ENCODE measurements at regions not wholly inside any gene's neighbourhood (a gene's known extent, or its start where the extent isn't known, plus 50 kb on each side); places are given as distances from the start of the nearest gene placed in this dataset.

- Mint-ChIP-seq H3K27ac (ENCODE audit: unreplicated experiment) (peak overlapping the region; percentile 34), H3K4me3 (ENCODE audit: unreplicated experiment) (no peak overlapping the region), H3K36me3 (ENCODE audit: low read depth, unreplicated experiment) (no peaks in the 10 kb centered on the region), H3K9me3 (ENCODE audit: unreplicated experiment) (peaks cover 4% of the 10 kb centered on the region), H3K4me1 (ENCODE audit: low read depth, unreplicated experiment) (peaks cover 3% of the 10 kb centered on the region), H3K27me3 (ENCODE audit: low read depth, unreplicated experiment) (no peaks in the 10 kb centered on the region)
- peaks cover 8% of the 10 kb centered on the region for H3K4me1 ChIP-seq (ENCODE audit: insufficient read depth, low read length)
- H3K27ac ChIP-seq (ENCODE audit: low read depth, low read length), result no peak overlapping the region
- H3K27me3 ChIP-seq (ENCODE audit: insufficient read depth, low read length), result no peaks in the 10 kb centered on the region
- no peaks in the 10 kb centered on the region for H3K79me2 ChIP-seq (ENCODE audit: insufficient read depth, low read length)
- no peak overlapping the region for H2AFZ ChIP-seq (ENCODE audit: low read depth, low read length)
- H3K36me3 ChIP-seq (ENCODE audit: insufficient read depth, low read length), result no peaks in the 10 kb centered on the region
- H3K4me2 ChIP-seq (ENCODE audit: low read length), result peak overlapping the region; percentile 35
- no peaks in the 10 kb centered on the region for H3K9me3 ChIP-seq (ENCODE audit: insufficient read depth, low read depth, low read length)
- TF ChIP-seq EZH2 (IDR thresholded peaks at IDR 0.05; ENCODE audit: insufficient read depth, low read length), result no peak
- TF ChIP-seq CTCF (IDR thresholded peaks at IDR 0.05; ENCODE audit: insufficient read depth, low read depth, low read length), result no peak
- DNase-seq (ENCODE audit: low read depth) (peak; percentile 80), FAIRE-seq (no peak)
- no peak overlapping the region for H3K4me3 ChIP-seq (ENCODE audit: insufficient read depth, low read depth, low read length)
- H4K20me1 ChIP-seq (ENCODE audit: insufficient read depth, low read length), result no peaks in the 10 kb centered on the region
- no peak overlapping the region for H3K9ac ChIP-seq (ENCODE audit: low read length)
Measured at GRCh38 chr13:107035778-107036177, 467.8 kb upstream of the ARGLU1 start.

GRCh38 chr13:107035186-107035585 lies 467.2 kb upstream of the ARGLU1 start:
- Histone ChIP-seq H3K79me2 (ENCODE audit: insufficient read depth, low read length) (no peaks in the 10 kb centered on the region), H2AFZ (ENCODE audit: low read depth, low read length) (no peak overlapping the region), H3K27ac (ENCODE audit: low read depth, low read length) (peak overlapping the region; percentile 13), H3K4me3 (ENCODE audit: insufficient read depth, low read depth, low read length) (no peak overlapping the region), H3K9ac (ENCODE audit: low read length) (no peak overlapping the region), H3K27me3 (ENCODE audit: insufficient read depth, low read length) (no peaks in the 10 kb centered on the region), H3K4me1 (ENCODE audit: insufficient read depth, low read length) (peaks cover 8% of the 10 kb centered on the region), H4K20me1 (ENCODE audit: insufficient read depth, low read length) (no peaks in the 10 kb centered on the region), H3K4me2 (ENCODE audit: low read length) (no peak overlapping the region), H3K9me3 (ENCODE audit: insufficient read depth, low read depth, low read length) (no peaks in the 10 kb centered on the region), H3K36me3 (ENCODE audit: insufficient read depth, low read length) (no peaks in the 10 kb centered on the region)
- no peak for TF ChIP-seq EZH2 (IDR thresholded peaks at IDR 0.05; ENCODE audit: insufficient read depth, low read length)
- no peak for TF ChIP-seq CTCF (IDR thresholded peaks at IDR 0.05; ENCODE audit: insufficient read depth, low read depth, low read length)
- Mint-ChIP-seq H3K4me1 (ENCODE audit: low read depth, unreplicated experiment) (peaks cover 3% of the 10 kb centered on the region), H3K27me3 (ENCODE audit: low read depth, unreplicated experiment) (no peaks in the 10 kb centered on the region), H3K36me3 (ENCODE audit: low read depth, unreplicated experiment) (no peaks in the 10 kb centered on the region), H3K27ac (ENCODE audit: unreplicated experiment) (peak overlapping the region; percentile 34), H3K9me3 (ENCODE audit: unreplicated experiment) (peaks cover 4% of the 10 kb centered on the region), H3K4me3 (ENCODE audit: unreplicated experiment) (no peak overlapping the region)
- FAIRE-seq (peak; percentile 60), DNase-seq (ENCODE audit: low read depth) (peak; percentile 16)

- H3K27me3 ChIP-seq (ENCODE audit: insufficient read depth, low read length), result no peaks in the 10 kb centered on the region
- no peaks in the 10 kb centered on the region for H3K9me3 ChIP-seq (ENCODE audit: insufficient read depth, low read depth, low read length)
- no peaks in the 10 kb centered on the region for H3K79me2 ChIP-seq (ENCODE audit: insufficient read depth, low read length)
- no peaks in the 10 kb centered on the region for H3K36me3 Mint-ChIP-seq (ENCODE audit: low read depth, unreplicated experiment)
- H3K4me3 ChIP-seq (ENCODE audit: insufficient read depth, low read depth, low read length), result no peak overlapping the region
- H3K27me3 Mint-ChIP-seq (ENCODE audit: low read depth, unreplicated experiment), result no peaks in the 10 kb centered on the region
- no peak overlapping the region for H3K4me2 ChIP-seq (ENCODE audit: low read length)
- peaks cover 8% of the 10 kb centered on the region for H3K4me1 ChIP-seq (ENCODE audit: insufficient read depth, low read length)
- no peaks in the 10 kb centered on the region for H3K36me3 ChIP-seq (ENCODE audit: insufficient read depth, low read length)
- FAIRE-seq, result no peak
- peaks cover 3% of the 10 kb centered on the region for H3K4me1 Mint-ChIP-seq (ENCODE audit: low read depth, unreplicated experiment)
- DNase-seq (ENCODE audit: low read depth), result no peak
- no peak overlapping the region for H3K27ac ChIP-seq (ENCODE audit: low read depth, low read length)
- H2AFZ ChIP-seq (ENCODE audit: low read depth, low read length), result no peak overlapping the region
- no peak overlapping the region for H3K27ac Mint-ChIP-seq (ENCODE audit: unreplicated experiment)
- H3K9ac ChIP-seq (ENCODE audit: low read length), result no peak overlapping the region
- peaks cover 2% of the 10 kb centered on the region for H3K9me3 Mint-ChIP-seq (ENCODE audit: unreplicated experiment)
- TF ChIP-seq EZH2 (IDR thresholded peaks at IDR 0.05; ENCODE audit: insufficient read depth, low read length) (no peak), CTCF (IDR thresholded peaks at IDR 0.05; ENCODE audit: insufficient read depth, low read depth, low read length) (no peak)
- no peak overlapping the region for H3K4me3 Mint-ChIP-seq (ENCODE audit: unreplicated experiment)
- H4K20me1 ChIP-seq (ENCODE audit: insufficient read depth, low read length), result no peaks in the 10 kb centered on the region
Measured at GRCh38 chr13:107034236-107034872, 466.4 kb upstream of the ARGLU1 start.

Measured in astrocyte (in vitro differentiated cells and primary cell).